IPS-NIHi7 (cell line): ENCODE measurements at regions not wholly inside any gene's neighbourhood (a gene's known extent, or its start where the extent isn't known, plus 50 kb on each side); places are given as distances from the start of the nearest gene placed in this dataset.

Source experiments
- DNase-seq: peaks from one replicate; pipeline ENCODE4 v3.0.0; 2012; ENCODE audit warnings: mixed read lengths; ENCODE audit errors: extremely low spot score

GRCh38 chr3:193873426-193874201 is 262.3 kb upstream of the HES1 start:
- DNase-seq = no peak

- DNase-seq = no peak
Observed at GRCh38 chr3:193874512-193874911, 261.4 kb upstream of the HES1 start.

- DNase-seq = no peak
Observed at GRCh38 chr3:193874997-193875593, 260.9 kb upstream of the HES1 start.

GRCh38 chr3:193875601-193876321 is 260.2 kb upstream of the HES1 start:
- DNase-seq = no peak

GRCh38 chr3:193879099-193879863 is 256.7 kb upstream of the HES1 start:
- no peak for DNase-seq

GRCh38 chr3:193879864-193880242 is 256.1 kb upstream of the HES1 start:
- no peak for DNase-seq

- DNase-seq = no peak
Observed at GRCh38 chr3:193882091-193882490, 253.9 kb upstream of the HES1 start.

- DNase-seq = no peak
Observed at GRCh38 chr3:193883551-193883950, 252.4 kb upstream of the HES1 start.

- DNase-seq = no peak
Observed at GRCh38 chr3:193884027-193884426, 251.9 kb upstream of the HES1 start.

- DNase-seq = no peak
Observed at GRCh38 chr3:193884652-193885051, 251.3 kb upstream of the HES1 start.

GRCh38 chr3:193885832-193886231 is 250.1 kb upstream of the HES1 start:
- no peak for DNase-seq

GRCh38 chr3:193890016-193890897 is 245.7 kb upstream of the HES1 start:
- DNase-seq = peak; percentile 56

GRCh38 chr3:193894121-193894863 is 241.7 kb upstream of the HES1 start:
- DNase-seq = no peak

- no peak for DNase-seq
Observed at GRCh38 chr3:193895409-193895808, 240.5 kb upstream of the HES1 start.

GRCh38 chr3:193896419-193896818 is 239.5 kb upstream of the HES1 start:
- no peak for DNase-seq

- DNase-seq = no peak
Observed at GRCh38 chr3:193897288-193897687, 238.7 kb upstream of the HES1 start.

- DNase-seq = no peak
Observed at GRCh38 chr3:193897731-193898180, 238.2 kb upstream of the HES1 start.

GRCh38 chr3:193899001-193899400 is 236.9 kb upstream of the HES1 start:
- DNase-seq = no peak

GRCh38 chr3:193901007-193901406 is 234.9 kb upstream of the HES1 start:
- DNase-seq = no peak
